ENCODE measurements at regions not wholly inside any gene's neighbourhood (a gene's known extent, or its start where the extent isn't known, plus 50 kb on each side); places are given as distances from the start of the nearest gene placed in this dataset.
A peak's percentile ranks its signal among the peaks of the same experiment; 100 is the strongest.
"Not testable (repeated sequence)": the region's sequence is repeated elsewhere in the genome, so short reads cannot be mapped to it uniquely, and the experiment has no call there.

DNA sequence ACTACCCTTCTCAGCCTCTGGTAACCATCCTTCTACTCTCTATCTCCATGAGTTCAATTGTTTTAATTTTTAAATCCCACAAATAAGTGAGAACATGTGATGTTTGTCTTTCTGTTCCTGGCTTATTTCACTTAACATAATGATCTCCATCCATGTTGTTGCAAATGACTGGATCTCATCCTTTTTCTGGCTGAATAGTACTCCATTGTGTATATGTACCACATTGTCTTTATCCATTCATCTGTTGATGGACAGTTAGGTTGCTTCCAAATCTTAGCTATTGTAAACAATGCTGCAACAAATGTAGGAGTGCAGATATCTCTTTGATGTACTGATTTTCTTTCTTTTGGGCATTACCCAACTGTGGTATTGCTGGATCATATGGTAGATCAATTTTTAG lies 103.0 kb downstream of the CARTPT start:
- not testable (repeated sequence) for DNase-seq

DNA sequence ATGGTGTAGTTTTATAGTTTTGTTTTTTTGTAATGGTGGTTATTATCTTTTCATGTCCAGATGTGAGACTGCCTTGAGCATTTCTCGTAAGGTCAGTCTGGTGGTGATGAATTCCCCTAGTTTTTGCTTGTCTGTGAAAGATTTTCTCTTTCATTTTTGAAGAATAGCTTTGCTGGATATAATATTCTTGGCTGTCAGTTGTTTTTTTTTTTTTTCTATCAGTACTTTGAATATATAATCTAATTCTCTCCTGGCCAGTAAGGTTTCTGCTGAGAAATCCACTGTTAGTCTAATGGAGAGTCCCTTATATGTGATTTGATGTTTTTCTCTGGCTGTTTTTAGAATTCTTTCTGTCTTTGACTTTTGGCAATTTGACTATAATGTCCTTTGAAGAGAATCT lies 106.9 kb downstream of the CARTPT start:
- no peak for DNase-seq

DNA sequence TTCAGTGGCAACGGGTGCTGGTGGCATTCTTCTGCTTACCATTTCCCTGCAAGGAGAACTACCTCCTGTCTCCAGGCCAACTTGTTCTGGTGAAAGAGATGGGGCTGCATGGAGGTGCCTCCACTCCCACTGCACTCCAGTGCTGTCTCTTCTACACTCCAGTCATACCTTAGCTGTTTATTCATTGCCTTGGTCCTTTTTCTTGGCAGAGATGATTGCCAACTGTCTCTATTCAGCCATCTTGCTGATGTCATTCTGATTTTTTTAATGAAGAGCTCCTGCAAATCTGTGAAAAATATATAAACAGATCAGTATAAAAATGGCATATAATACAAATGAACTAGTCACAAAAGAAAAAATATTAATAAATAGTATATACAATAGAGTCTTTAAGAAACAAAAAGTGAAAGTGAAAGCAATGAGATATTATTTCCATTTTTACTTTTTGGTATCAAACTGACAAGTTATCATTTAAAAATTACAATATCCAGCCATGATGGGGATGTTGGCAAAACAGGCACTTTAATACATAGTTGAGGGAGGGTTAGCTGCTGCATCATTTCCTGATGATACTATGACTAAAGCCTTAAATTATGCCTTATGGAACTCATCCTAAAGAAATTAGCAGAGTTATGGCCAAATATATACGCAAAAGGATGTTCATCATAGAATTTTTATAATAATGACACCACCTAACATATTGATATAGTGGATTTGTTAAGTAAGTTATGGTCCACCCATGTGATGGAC lies 109.4 kb downstream of the CARTPT start:
- no peak for DNase-seq

DNA sequence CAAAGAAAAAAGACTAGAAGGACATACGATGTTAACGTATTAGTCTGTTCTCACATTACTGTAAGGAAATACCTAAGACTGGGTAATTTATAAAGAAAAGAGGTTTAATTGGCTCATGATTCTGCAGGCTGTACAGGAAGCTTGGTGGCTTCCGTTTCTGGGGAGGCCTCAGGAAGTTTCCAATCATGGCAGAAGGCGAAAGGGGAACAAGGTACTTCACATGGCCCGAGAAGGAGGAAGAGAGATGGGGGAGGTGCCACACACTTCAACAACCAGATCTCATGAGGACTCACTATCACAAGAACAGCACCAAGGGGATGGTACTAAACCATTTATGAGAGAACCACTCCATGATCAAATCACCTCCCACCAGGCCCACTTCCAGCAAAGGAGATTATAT lies 110.1 kb downstream of the CARTPT start:
- no peak for DNase-seq

DNA sequence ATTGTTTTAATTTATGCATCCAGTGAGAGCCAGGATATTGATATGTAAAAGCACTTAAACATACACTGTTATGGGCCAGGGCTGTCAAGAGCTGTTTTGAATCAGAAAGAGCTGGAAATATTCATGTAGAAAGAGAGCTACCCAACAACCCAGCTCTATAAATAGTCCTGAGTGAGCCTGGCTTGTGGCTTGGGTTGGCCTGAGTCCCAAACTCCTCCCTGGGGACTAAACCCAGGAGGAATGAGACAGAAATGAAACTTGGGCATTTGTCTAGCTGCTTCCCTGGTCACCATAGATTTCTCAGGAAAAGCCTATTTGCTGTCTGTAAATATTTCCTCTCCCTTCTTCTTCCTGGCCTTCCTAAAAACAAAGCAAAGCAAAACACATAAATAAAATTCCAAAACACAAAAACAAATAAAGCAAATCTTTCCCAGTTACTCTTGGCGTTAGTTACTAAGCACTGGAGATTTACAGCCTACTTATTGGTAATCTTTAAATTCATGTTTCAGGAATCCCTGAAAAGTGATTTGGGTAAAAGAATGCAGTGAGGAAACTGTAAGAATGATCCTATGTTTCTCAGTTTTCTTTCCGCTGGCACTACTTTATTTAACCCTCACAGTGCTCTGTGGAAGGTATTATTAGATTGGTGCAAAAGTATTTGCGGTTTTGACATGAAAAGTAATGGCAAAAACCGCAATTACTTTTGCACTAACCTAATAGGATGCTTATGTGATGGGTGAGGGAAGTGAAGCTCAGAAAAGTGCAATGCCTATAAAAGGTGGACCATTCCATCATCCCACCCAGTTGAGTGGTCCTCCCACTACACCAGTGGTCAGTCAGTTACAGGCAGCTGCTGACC lies 111.8 kb downstream of the CARTPT start:
- DNase-seq = peak; percentile 79

DNA sequence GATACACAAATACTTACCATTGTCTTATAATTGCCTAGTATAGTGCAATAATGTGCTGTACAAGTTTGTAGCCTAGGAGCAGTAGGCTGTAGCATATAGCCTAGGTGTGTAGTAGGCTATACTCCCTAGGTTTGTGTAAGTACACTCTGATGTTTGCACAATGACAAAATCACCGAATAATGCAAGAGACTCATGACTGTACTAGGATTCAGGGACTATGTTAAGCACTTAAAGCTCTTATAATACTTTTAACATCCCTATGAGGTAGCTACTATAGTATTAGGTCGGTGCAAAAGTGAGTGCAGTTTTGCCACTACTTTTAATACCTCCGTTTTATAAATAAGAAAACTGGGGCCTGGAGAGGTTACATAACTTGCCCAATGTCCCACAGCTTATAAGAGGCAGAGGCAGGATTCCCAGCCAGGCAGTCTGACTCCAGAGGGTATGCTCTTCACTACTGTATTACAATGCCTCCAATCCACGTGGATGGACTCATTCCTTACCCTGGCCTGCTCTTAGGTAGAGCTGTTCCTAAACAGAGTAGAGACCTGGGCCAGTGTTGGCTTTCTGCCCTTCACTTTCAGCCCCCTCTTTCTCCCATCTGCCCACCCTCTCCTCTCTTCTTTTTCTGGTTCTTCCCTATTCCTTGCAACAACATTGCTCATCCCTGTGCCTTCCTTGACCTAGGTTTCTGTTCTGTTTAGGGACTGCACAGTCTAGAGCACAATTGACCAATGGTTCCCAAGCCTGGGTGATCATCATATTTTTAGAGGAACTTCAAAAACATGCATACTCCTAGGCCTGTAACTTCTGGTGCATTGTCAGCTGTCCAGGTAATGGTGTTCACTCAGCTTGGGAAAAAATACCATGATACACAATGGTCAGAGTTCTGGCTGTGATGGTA lies 114.0 kb downstream of the CARTPT start:
- no peak for DNase-seq

DNA sequence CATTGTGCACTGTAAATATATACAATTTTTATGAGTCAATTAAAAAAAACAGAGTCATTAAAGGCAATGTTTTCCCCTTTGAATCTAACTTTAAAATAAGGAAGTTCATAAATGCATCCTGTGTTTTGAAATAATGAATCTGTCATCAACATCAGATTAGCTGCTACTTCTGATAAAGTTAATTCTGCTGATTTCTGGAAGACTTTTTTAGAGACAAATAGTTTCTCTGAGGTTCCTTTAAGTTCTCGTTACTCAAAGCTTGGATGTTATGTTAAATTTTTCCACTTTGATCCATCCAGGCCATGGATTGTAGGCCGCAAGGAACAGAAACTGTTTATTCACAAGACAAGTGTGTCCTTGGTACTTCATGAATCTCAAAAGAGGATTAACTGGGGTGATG lies 115.5 kb downstream of the CARTPT start:
- no peak for DNase-seq

DNA sequence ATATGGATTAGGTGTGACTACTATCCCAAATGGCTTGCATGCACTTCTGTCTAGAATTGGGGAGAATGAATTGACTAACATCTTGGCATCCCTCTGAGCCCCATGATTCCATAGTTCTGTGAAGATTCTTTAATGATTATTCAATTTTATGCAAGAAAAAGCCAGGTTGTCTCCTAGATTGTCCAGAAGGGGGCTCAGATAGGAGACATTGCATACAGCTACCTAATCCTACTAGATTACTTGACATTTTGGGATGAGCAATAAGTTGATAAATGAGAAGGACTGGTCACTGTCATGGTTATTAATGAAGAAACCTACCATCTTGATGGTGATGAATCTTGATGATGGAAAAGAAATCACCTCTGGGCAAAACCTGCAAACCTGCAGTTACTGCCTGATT lies 117.0 kb downstream of the CARTPT start:
- DNase-seq = no peak

DNA sequence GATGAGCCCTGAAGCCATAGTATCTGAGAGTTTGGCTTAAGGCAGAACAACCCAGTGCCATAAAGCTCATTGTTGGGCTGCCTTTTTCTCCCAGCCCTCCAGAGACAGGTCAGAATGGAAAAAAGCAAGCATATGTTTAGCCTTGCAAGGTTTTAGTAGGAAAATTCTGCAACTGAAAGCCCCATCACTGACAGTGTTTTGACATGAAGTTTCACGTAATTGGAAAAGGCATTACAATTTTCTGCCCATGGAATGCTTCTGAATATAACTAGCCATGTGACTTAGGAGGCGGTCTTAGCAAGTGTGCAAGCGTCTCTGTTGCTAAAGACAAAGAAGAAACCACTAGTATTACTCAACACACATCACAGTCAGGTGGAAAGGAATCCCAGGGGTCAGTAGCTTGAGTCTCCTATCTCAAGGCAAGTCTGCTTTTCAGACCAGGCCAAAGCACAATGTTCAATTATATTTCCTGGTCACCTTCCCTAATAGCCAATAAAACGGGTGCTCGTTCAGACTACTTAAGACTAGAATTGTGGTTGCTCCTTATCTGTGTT lies 117.6 kb downstream of the CARTPT start:
- DNase-seq = peak; percentile 45

DNA sequence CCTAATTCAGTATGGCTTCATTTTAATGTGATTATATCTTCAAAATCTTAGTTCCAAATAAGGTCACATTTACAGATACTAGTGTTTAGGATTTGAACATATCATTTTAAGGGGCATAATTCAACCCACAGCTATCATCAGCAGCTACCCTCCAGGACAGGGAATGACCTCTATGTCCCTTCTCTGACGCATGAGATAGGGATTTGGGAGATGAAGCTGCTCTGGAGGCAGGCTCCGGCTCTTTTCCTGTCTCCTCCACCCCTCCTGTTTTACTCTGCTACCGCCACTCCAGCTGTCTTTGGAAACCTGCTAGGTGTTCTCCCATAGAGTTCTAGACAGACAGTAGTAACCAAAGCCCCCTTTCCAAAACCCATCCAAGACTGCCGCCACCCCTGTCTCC lies 119.2 kb downstream of the CARTPT start:
- no peak for DNase-seq

DNA sequence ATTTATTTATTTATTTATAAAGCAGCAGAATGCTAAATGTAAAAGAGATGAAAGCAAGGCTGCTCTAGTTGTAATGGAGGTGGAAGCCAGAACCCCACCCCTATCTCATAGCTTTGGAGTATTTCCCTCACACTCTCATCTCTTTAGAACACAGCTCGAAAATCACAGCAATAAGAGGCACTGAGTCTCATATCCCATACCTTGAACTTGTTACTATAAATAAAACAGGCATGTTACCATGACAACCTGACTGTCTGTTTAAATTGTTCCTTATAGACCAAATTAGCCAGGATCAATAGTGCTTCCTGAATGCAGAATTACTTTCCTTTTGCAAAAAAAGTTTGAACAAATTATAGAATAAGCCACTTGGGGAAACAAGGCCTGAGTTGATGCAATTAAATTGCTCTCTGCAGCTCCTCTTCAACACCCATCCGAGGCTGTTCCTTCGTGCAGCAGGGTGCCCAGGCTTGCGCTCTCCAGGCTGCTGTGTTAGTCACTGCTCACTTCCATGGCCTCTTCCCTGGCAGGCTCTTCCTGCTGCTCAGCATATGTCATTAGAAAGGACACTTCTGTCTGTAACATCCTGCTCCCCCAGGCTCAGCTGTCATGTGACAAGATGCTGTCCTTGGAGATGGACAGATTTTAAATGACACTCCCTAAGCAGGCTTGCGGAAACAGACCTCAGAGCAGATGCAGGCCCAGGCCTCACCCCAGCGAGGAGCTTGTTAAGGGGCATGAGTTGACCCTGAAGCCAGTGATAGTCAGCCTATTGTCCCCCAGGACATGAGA lies 120.2 kb downstream of the CARTPT start:
- no peak for DNase-seq

DNA sequence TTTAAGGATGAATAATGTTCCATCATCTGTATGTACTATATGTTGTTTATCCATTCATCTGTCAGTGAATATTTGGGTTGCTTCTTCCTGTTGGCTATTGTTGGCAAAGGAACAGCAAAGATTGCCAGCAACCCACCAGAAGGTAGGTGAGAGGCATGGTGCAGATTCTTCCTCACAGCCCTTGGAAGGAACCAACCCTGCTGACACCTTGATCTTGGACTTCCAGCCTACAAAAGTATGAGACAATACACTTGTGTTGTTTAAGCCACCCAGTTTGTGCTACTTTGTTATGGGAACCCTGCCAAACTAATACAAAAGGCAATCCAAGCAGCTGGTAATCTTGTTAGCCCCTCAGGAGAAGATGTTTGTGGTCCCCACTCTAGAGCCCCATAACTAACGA lies 122.0 kb downstream of the CARTPT start:
- no peak for DNase-seq

DNA sequence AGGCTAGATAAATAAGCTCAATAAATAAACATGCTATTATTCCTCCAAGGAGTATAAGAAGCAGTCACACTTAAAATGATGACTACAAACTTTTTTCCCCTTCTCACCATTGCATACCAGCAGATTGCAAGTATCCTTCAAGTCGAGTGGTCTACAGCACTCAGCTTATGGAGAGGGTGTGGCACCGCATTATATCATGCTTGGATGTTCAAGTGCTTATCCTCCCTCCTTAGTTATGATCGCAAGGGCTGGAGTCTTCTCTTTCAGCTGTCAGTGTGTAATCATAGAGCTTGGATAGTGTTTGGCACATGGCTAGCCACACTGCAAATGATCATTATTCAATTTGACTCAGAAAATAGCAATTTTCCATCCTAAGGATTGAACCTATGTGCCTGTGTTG lies 124.0 kb downstream of the CARTPT start:
- DNase-seq = no peak

DNA sequence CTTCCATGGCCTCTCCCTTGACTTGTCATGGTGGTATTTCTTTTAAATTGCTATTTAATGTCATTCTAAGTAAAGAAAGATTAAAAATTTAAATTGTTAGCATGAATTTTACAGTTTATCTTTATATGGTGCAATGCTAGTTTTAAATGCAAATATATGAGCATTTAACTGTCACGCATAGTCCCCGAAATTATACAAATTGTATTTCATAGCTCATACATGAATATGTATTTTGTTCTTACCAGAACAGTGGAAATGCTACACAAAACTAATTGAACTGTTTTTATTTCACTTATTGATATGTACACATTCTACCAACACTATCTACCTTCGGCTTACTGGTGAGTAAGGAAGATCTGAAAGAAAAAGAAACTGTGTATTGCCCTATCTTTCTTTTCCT lies 125.8 kb downstream of the CARTPT start:
- DNase-seq = no peak

DNA sequence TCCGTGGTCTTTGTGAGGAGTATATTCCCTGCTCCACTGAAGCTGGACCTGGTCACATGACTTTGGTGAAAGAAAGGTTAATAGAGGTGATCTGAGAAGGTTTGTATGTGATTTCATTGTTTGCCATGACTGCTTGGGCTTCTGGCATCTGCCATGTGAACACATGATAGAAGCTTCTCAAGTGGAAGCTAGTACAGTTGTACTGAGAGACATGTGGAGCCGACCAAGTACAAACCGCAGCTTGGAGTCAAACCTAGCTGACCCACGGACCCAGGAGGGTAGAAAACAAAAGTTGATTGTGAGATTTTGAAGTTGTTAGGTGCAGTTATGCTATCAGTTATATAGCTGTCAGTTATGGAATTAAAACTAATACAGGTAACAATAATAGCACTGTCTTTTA lies 140.4 kb downstream of the CARTPT start:
- no peak for DNase-seq

DNA sequence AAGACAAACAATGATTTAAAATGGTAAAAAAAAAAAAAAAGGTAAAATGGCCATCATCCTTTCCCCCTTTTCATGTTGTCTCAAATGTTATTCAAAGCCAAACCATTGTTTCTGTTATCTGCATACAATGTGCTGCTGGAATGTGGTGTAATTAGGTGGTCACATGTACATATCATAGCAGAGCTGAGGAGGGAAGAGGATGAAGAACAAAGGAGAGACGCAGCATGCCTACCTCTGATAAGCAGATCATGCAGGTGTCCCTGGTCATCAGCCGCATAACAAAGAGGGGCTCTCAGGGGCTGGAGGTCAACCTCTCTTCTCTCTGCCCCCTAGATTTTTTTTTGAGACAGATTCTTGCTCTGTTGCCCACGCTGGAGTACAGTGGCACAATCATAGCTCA lies 141.0 kb downstream of the CARTPT start:
- no peak for DNase-seq

DNA sequence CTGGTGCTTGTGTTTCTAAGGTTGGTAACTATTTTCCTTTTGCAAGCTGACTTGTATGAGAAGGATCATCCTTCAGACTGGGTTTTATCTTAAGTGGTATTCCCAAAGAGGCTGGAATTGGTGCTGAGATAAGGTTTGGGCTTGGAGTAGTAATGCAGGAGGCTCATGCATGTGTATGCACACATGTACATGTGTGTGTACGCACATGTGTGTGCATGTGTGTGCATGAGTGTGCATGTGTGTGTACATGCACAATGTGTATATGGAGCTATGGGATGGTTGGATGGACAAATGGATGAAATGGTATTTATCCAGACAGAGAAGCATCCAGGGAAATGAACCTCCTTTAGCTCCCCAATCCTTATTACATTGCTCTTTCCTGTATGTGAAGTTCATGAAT lies 142.6 kb downstream of the CARTPT start:
- DNase-seq = no peak

DNA sequence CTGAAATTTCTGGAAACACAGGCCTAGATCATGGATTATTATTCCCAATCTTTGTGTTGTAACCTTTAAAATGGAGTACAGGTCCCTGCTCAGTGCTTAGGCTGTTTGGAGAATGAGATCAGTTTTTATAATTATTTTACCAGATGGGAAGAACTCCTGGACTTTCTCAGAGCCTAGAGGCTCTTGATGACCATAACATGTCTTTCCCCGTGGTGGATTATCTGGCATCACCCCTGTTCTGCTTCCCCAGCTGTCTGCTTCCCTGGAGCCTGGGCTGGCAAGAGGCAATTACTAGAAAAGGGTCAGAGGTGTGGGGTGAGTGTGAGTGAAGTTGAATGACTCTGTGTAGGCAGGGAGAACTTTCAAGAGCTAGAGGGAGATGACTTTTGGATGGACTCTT lies 143.0 kb downstream of the CARTPT start:
- peak; percentile 17 for DNase-seq

DNA sequence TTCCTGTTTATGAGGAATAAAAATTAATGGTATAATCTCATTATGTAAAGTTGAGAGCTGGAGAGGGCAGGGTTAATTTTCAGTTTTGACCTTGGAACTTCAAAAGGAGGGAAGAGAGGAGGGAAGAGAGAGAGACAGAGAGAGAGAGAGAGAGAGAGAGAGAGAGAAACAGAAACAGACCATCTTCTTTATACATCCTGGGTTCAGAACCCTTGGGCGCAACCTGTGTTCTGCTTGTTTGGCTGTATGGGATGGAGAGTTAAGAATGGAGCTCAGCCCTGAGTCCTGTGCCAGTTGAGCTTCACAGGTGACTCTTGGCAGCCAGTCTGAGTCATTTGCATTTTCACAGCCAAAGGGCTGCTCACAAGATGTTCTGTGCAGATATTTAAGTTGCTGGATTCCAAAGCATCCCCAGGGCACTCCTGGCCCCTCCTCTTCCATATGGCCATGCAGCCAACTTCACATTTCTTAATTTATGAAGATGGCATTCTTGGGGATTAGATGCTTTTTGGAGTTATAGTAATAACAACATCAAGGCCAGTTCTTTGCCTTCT lies 143.5 kb downstream of the CARTPT start:
- peak; percentile 8 for DNase-seq

DNA sequence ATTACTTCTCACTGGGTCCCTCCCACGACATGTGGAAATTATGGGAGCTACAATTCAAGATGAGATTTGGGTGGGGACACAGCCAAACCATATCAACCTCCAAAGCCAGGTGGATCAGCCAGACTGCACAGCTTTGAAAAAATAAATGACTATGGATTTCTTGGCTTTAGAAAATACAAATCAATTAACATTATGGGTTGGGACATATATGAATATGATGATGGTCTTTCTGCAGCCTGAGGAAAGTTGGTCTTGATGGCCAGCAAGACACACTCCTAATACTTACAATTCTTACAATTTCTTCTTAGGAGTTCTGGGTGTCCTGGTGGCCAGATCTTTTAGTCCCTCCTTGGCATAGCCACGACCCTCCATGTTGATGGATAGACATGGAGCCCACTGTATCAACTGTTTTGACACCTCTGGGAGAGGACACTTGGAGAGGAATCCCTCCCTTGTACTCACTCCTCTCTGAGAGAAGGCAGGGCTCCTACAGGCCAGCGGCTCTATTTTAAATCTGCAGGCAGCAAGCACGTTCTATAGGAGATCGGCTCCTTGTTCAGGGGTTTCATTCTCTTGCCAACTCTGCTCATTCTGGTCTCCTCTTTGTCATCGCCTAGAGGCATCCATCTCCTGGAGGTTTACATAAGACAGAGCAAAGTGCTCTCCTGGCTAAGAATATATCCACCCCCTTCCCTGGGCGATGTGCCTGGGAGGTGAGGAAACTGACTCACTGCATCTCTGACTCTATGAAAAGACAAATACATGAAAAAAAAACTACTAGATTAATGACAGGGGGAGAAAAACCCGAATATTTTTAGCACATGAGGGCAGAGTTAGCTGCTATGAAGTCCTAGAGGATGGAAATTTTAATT lies 145.9 kb downstream of the CARTPT start:
- DNase-seq = peak; percentile 79

Data from tongue (tissue), 1 donor.